Nephron progenitor cell (in vitro differentiated cells): ENCODE measurements at regions not wholly inside any gene's neighbourhood (a gene's known extent, or its start where the extent isn't known, plus 50 kb on each side); places are given as distances from the start of the nearest gene placed in this dataset.

Experiments
- DNase-seq: peaks from one replicate; pipeline ENCODE4 v3.0.0; 2021
- H3K27ac Mint-ChIP-seq: 2 replicates; pipeline ENCODE4 v1.8.0; 2021; ENCODE audit warnings: mild to moderate bottlenecking, moderate library complexity, mixed read lengths
- H3K27me3 Mint-ChIP-seq: 2 replicates; pipeline ENCODE4 v1.8.0; 2021; ENCODE audit warnings: mild to moderate bottlenecking, low read depth, mixed read lengths; ENCODE audit not compliant: poor library complexity
- H3K36me3 Mint-ChIP-seq: 2 replicates; pipeline ENCODE4 v1.8.0; 2021; ENCODE audit warnings: low read depth, mixed read lengths
- H3K4me1 Mint-ChIP-seq: 2 replicates; pipeline ENCODE4 v1.8.0; 2021; ENCODE audit warnings: mixed read lengths
- H3K4me3 Mint-ChIP-seq: 2 replicates; pipeline ENCODE4 v1.8.0; 2021; ENCODE audit warnings: mild to moderate bottlenecking, moderate library complexity, mixed read lengths
- H3K9me3 Mint-ChIP-seq: 2 replicates; pipeline ENCODE4 v1.8.0; 2021; ENCODE audit warnings: mild to moderate bottlenecking, moderate library complexity, mixed read lengths
- CTCF ChIP-seq: fragments of 200-600 bp; sonication (generic); IDR thresholded peaks from 2 replicates; pipeline ENCODE4 v1.5.0; 2021; ENCODE audit warnings: antibody characterized with exemption

GRCh38 chr12:89165703-89166102 is 186.6 kb downstream of the DUSP6 start:
- no peak for TF ChIP-seq CTCF
- Mint-ChIP-seq H3K27me3 (no peaks in the 10 kb centered on the region), H3K4me1 (peaks cover 4% of the 10 kb centered on the region), H3K4me3 (no peak overlapping the region), H3K9me3 (peaks cover 19% of the 10 kb centered on the region), H3K27ac (peak overlapping the region; percentile 4), H3K36me3 (peaks cover 9% of the 10 kb centered on the region)
- no peak for DNase-seq

GRCh38 chr12:89163918-89164317 is 188.4 kb downstream of the DUSP6 start:
- Mint-ChIP-seq H3K4me3 (no peak overlapping the region), H3K27me3 (no peaks in the 10 kb centered on the region), H3K9me3 (peaks cover 3% of the 10 kb centered on the region), H3K36me3 (no peaks in the 10 kb centered on the region), H3K27ac (no peak overlapping the region), H3K4me1 (peaks cover 4% of the 10 kb centered on the region)
- DNase-seq: no peak
- TF ChIP-seq CTCF: no peak

- Mint-ChIP-seq H3K4me1 (peaks cover 2% of the 10 kb centered on the region), H3K36me3 (no peaks in the 10 kb centered on the region), H3K27ac (no peak overlapping the region), H3K9me3 (no peaks in the 10 kb centered on the region), H3K4me3 (no peak overlapping the region), H3K27me3 (no peaks in the 10 kb centered on the region)
- DNase-seq: no peak
- no peak for TF ChIP-seq CTCF
Observed at GRCh38 chr12:89162589-89163261, 189.6 kb downstream of the DUSP6 start.

GRCh38 chr12:89161557-89161956 is 190.7 kb downstream of the DUSP6 start:
- no peaks in the 10 kb centered on the region for H3K9me3 Mint-ChIP-seq
- no peak overlapping the region for H3K4me3 Mint-ChIP-seq
- no peak for TF ChIP-seq CTCF
- no peak for DNase-seq
- no peaks in the 10 kb centered on the region for H3K36me3 Mint-ChIP-seq
- no peak overlapping the region for H3K27ac Mint-ChIP-seq
- no peaks in the 10 kb centered on the region for H3K27me3 Mint-ChIP-seq
- peaks cover 14% of the 10 kb centered on the region for H3K4me1 Mint-ChIP-seq

GRCh38 chr12:89160716-89161123 is 191.6 kb downstream of the DUSP6 start:
- Mint-ChIP-seq H3K27me3 (no peaks in the 10 kb centered on the region), H3K27ac (no peak overlapping the region), H3K4me3 (no peak overlapping the region), H3K36me3 (no peaks in the 10 kb centered on the region), H3K9me3 (no peaks in the 10 kb centered on the region), H3K4me1 (peaks cover 20% of the 10 kb centered on the region)
- DNase-seq: no peak
- no peak for TF ChIP-seq CTCF

GRCh38 chr12:89157413-89157812 is 194.9 kb downstream of the DUSP6 start:
- Mint-ChIP-seq H3K36me3 (peaks cover 7% of the 10 kb centered on the region), H3K4me1 (peaks cover 20% of the 10 kb centered on the region), H3K27me3 (peaks cover 2% of the 10 kb centered on the region), H3K27ac (peak overlapping the region; percentile 75), H3K9me3 (peaks cover 8% of the 10 kb centered on the region), H3K4me3 (no peak overlapping the region)
- no peak for TF ChIP-seq CTCF
- DNase-seq: no peak
